B cell (primary cell): ENCODE measurements at regions not wholly inside any gene's neighbourhood (a gene's known extent, or its start where the extent isn't known, plus 50 kb on each side); places are given as distances from the start of the nearest gene placed in this dataset.

Source experiments
- ATAC-seq: fragments of 200-7000 bp; cut with Tn5 transposase; one replicate; pipeline ENCODE4 v1.10.0; 2021; ENCODE audit warnings: low read depth, mild to moderate bottlenecking, moderate number of reproducible peaks, moderate library complexity
- CTCF ChIA-PET: fragments of 350-600 bp; sonication (Branson Sonifier 250); formaldehyde crosslinking; loops from one replicate; lab custom pipeline; 2021; ENCODE audit warnings: antibody characterized with exemption, inconsistent platforms; lab: Charles Lee
- POLR2A ChIA-PET: fragments of 350-600 bp; sonication (Branson Sonifier 250); formaldehyde crosslinking; loops from one replicate; lab custom pipeline; 2021; ENCODE audit warnings: antibody characterized with exemption; lab: Charles Lee
- DNase-seq: peaks from one replicate; pipeline ENCODE4 v3.0.0; 2013
- H2AFZ ChIP-seq: 2 replicates; pipeline ENCODE4 v1.6.1; 2012; ENCODE audit warnings: mild to moderate bottlenecking, low read depth, low read length; ENCODE audit not compliant: insufficient read depth, poor library complexity, severe bottlenecking
- H3K27ac ChIP-seq, 2 donors: 1 replicate in 1 of 2; 2 replicates in 1 of 2; pipeline ENCODE4 v1.5.1; 2012 to 2013; ENCODE audit warnings: low read length in 2 of 2, mild to moderate bottlenecking in 2 of 2, moderate library complexity in 1 of 2
- H3K27me3 ChIP-seq, 4 experiments: fragments of 200-600 bp in 1 of 4; sonication (generic) in 1 of 4; replicated peaks in 1 of 4; 1 replicate in 2 of 4; 2 replicates in 2 of 4; pipeline versions ENCODE4 v1.6.1 to v1.7.0; 2013 to 2016; ENCODE audit warnings: low read length in 3 of 4, mild to moderate bottlenecking in 2 of 4, mixed read lengths in 1 of 4, moderate library complexity in 1 of 4; ENCODE audit not compliant: insufficient read depth in 4 of 4, control insufficient read depth in 3 of 4; ENCODE audit errors: control extremely low read depth in 1 of 4
- H3K36me3 ChIP-seq, 2 experiments: replicated peaks in 1 of 2; 1 replicate in 1 of 2; 2 replicates in 1 of 2; pipeline versions ENCODE4 v1.6.1 to v1.7.1; 2013; ENCODE audit warnings: low read length in 1 of 2; ENCODE audit not compliant: insufficient read depth in 2 of 2, control insufficient read depth in 1 of 2; ENCODE audit errors: control extremely low read depth in 1 of 2, extremely low read depth in 1 of 2
- H3K4me1 ChIP-seq, 2 donors: fragments of 200-600 bp in 1 of 2; sonication (generic) in 1 of 2; 1 replicate in 1 of 2; 2 replicates in 1 of 2; pipeline versions ENCODE4 v1.5.1 to v1.6.1; 2013 to 2017; ENCODE audit warnings: low read length in 2 of 2; ENCODE audit not compliant: control insufficient read depth in 2 of 2, insufficient read depth in 2 of 2
- H3K4me2 ChIP-seq: replicated peaks from 2 replicates; pipeline ENCODE3; 2012; ENCODE audit warnings: mild to moderate bottlenecking, low read depth, low read length; ENCODE audit not compliant: poor library complexity, severe bottlenecking
- H3K4me3 ChIP-seq, 5 experiments: fragments of 200-600 bp in 1 of 5; sonication (generic) in 1 of 5; 1 replicate in 3 of 5; 2 replicates in 2 of 5; pipeline versions ENCODE4 v1.5.1 to v1.7.0; 2011 to 2016; ENCODE audit warnings: low read length in 4 of 5, mild to moderate bottlenecking in 4 of 5, low read depth in 2 of 5, control low read depth in 1 of 5, moderate library complexity in 1 of 5; ENCODE audit not compliant: insufficient read depth in 1 of 5; ENCODE audit errors: control extremely low read depth in 1 of 5, extremely low read depth in 1 of 5
- H3K79me2 ChIP-seq: fragments of 200-600 bp; sonication (generic); one replicate; pipeline ENCODE4 v1.6.0; 2016; ENCODE audit warnings: low read length; ENCODE audit not compliant: control insufficient read depth, insufficient read depth
- H3K9ac ChIP-seq: fragments of 200-600 bp; sonication (generic); 2 replicates; pipeline ENCODE4 v1.6.1; 2017; ENCODE audit warnings: mild to moderate bottlenecking, low read length, moderate library complexity
- H3K9me3 ChIP-seq, 3 donors: one replicate each; pipeline versions ENCODE4 v1.6.1 to v1.7.1; 2013; ENCODE audit warnings: low read length in 2 of 3; ENCODE audit not compliant: control insufficient read depth in 2 of 3, insufficient read depth in 1 of 3; ENCODE audit errors: control extremely low read depth in 1 of 3
- H4K20me1 ChIP-seq: 2 replicates; pipeline ENCODE4 v1.6.0; 2012; ENCODE audit warnings: mild to moderate bottlenecking, low read length; ENCODE audit not compliant: insufficient read depth, control insufficient read depth, poor library complexity, severe bottlenecking
- H3K27ac Mint-ChIP-seq: one replicate; pipeline ENCODE4 v1.8.0; 2021; ENCODE audit warnings: mixed read lengths
- H3K27me3 Mint-ChIP-seq: one replicate; pipeline ENCODE4 v1.8.0; 2021; ENCODE audit warnings: mixed read lengths
- H3K4me1 Mint-ChIP-seq: one replicate; pipeline ENCODE4 v1.8.0; 2021; ENCODE audit warnings: mixed read lengths
- H3K4me3 Mint-ChIP-seq: one replicate; pipeline ENCODE4 v1.8.0; 2021; ENCODE audit warnings: mixed read lengths
- H3K9me3 Mint-ChIP-seq: one replicate; pipeline ENCODE4 v1.8.0; 2022; ENCODE audit warnings: mixed read lengths; ENCODE audit not compliant: insufficient read depth
- CTCF ChIP-seq: fragments of 200-600 bp; IDR thresholded peaks from one replicate; pipeline ENCODE4 v1.8.0; 2022; ENCODE audit warnings: antibody characterized with exemption, mild to moderate bottlenecking
- EZH2 ChIP-seq: IDR thresholded peaks from 2 replicates; pipeline ENCODE4 v1.6.1; 2012; ENCODE audit warnings: borderline replicate concordance, low read depth, mild to moderate bottlenecking, moderate library complexity, low read length; ENCODE audit not compliant: insufficient read depth, poor library complexity, severe bottlenecking
- WGBS: methylation state at CpG from one replicate; pipeline ENCODE4 v1.1.5; 2013; ENCODE audit warnings: missing lambda C conversion rate; ENCODE audit not compliant: insufficient coverage; 5-methylcytosine and 5-hydroxymethylcytosine counted together
- intact Hi-C: fragments of 100-400 bp; cut with micrococcal nuclease; formaldehyde crosslinking; loops from one replicate; pipeline ENCODE4 v1.10.0; 2022

- no peaks in the 10 kb centered on the region for H3K9me3 Mint-ChIP-seq
- Histone ChIP-seq H3K36me3 (no peaks in the 10 kb centered on the region), H3K4me1 (peaks cover 4 to 19% of the 10 kb centered on the region in 2 donors), H3K9ac (no peak overlapping the region), H3K27me3 (peaks cover 0 to 12% (median 4%) of the 10 kb centered on the region in 4 experiments), H3K27ac (no peak overlapping the region), H3K9me3 (no peaks in the 10 kb centered on the region), H3K4me3 (no peak overlapping the region), H3K4me2 (no peak overlapping the region), H3K79me2 (no peaks in the 10 kb centered on the region), H2AFZ (no peak overlapping the region), H4K20me1 (no peaks in the 10 kb centered on the region)
- H3K4me1 Mint-ChIP-seq: peaks cover 16% of the 10 kb centered on the region
- intact Hi-C loops: no loop called here
- POLR2A ChIA-PET: interaction anchor here (0.6 to 0.7 kb wide), 2 partner anchors 9 to 36 kb away, joined by 4 to 7 read pairs; no protein-coding TSS in a partner anchor
- no peak for ATAC-seq
- WGBS: 100% methylated on average over 2 of the region's 2 CpGs
- no peak for DNase-seq
- H3K4me3 Mint-ChIP-seq: no peak overlapping the region
- no peak overlapping the region for H3K27ac Mint-ChIP-seq
- H3K27me3 Mint-ChIP-seq: peaks cover 34% of the 10 kb centered on the region
- CTCF ChIA-PET: interaction anchor here (0.7 kb wide), 1 partner anchor 265 kb away, joined by 4 read pairs; no protein-coding TSS in a partner anchor
- no peak for TF ChIP-seq EZH2
- no peak for TF ChIP-seq CTCF
These were observed 223.1 kb downstream of the RPLP1 start for GRCh38 chr15:69675731-69676130.

GRCh38 chr15:69677403-69677802 is 224.8 kb downstream of the RPLP1 start:
- ChIA-PET POLR2A (no interaction called here), CTCF (interaction anchor here (1.1 kb wide), 1 partner anchor 51 kb away, joined by 5 read pairs; no protein-coding TSS in a partner anchor)
- no peak for ATAC-seq
- H3K4me2 ChIP-seq: no peak overlapping the region
- intact Hi-C loops: no loop called here
- H3K27me3 Mint-ChIP-seq: peaks cover 34% of the 10 kb centered on the region
- H3K36me3 ChIP-seq: no peaks in the 10 kb centered on the region
- TF ChIP-seq CTCF (no peak), EZH2 (no peak)
- no peak for DNase-seq
- peaks cover 0 to 3% (median 0%) of the 10 kb centered on the region in 3 donors for H3K9me3 ChIP-seq
- H3K27me3 ChIP-seq: peaks cover 0 to 12% (median 4%) of the 10 kb centered on the region in 4 experiments
- H3K27ac Mint-ChIP-seq: no peak overlapping the region
- no peak overlapping the region for H3K4me3 ChIP-seq
- peaks cover 16% of the 10 kb centered on the region for H3K4me1 Mint-ChIP-seq
- H3K27ac ChIP-seq: no peak overlapping the region
- peaks cover 4 to 19% of the 10 kb centered on the region in 2 donors for H3K4me1 ChIP-seq
- H4K20me1 ChIP-seq: no peaks in the 10 kb centered on the region
- H2AFZ ChIP-seq: no peak overlapping the region
- 38% methylated on average over 2 of the region's 4 CpGs for WGBS
- H3K4me3 Mint-ChIP-seq: no peak overlapping the region
- no peaks in the 10 kb centered on the region for H3K79me2 ChIP-seq
- no peaks in the 10 kb centered on the region for H3K9me3 Mint-ChIP-seq
- no peak overlapping the region for H3K9ac ChIP-seq
